SIG-M5 treated with dmso at 0.1 percent for 504 hours (cell line): ENCODE measurements at regions not wholly inside any gene's neighbourhood (a gene's known extent, or its start where the extent isn't known, plus 50 kb on each side); places are given as distances from the start of the nearest gene placed in this dataset.
"Not testable (repeated sequence)": the region's sequence is repeated elsewhere in the genome, so short reads cannot be mapped to it uniquely, and the experiment has no call there.

Source experiments
- DNase-seq: peaks from one replicate; lab custom pipeline; 2025; ENCODE audit not compliant: unreplicated experiment; lab: John Stamatoyannopoulos, UW

DNA sequence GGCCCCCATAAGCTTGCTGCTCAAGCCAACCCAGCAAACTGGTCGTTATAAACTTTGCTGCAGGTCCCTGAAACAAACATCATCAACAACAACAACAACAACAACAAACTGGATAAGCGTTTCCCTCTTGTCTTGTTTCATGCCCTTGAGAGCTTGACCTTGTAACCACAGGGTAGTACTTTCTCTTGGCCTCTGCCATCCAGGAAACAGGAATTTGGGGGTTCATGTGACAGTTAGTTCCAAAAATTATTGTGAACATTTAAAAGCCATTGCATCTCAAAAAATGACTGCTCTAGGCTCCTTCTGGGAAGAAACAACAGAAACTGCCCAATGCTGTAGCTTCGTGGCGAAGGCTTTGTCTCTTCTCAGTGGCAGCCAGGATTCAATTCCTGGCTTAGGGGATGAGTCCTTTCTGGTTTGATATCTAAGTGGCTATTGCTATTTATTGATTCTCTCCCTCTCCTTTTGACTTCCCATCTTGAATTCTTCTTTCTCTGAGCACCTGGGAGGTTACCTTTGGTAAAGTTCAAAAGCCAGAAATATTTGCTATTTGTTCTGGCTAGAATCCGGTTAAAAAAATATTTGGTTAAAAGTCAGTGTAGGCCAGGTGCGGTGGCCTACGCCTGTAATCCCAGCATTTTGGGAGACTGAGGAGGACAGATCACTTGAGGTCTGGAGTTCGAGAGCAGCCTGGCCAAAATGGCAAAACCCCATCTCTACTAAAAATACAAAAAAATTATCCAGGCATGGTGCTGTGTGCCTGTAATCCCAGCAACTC lies 52.0 kb upstream of the CPM start:
- DNase-seq, result peak; percentile 26

DNA sequence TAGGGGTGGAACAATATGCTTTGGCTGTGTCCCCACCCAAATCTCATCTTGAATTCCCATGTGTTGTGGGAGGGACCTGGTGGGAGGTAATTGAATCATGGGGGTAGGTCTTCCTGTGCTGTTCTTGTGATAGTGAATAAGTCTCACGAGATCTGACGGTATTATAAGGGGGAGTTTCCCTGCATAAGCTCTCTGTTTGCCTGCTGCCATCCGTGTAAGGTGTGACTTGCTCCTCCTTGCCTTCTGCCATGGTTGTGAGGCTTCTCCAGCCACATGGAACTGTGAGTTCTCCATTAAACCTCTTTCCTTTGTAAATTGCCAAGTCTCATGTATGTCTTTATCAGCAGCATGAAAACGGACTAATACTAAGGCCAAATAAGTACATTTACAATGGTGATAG lies 64.6 kb upstream of the CPM start:
- not testable (repeated sequence) for DNase-seq

DNA sequence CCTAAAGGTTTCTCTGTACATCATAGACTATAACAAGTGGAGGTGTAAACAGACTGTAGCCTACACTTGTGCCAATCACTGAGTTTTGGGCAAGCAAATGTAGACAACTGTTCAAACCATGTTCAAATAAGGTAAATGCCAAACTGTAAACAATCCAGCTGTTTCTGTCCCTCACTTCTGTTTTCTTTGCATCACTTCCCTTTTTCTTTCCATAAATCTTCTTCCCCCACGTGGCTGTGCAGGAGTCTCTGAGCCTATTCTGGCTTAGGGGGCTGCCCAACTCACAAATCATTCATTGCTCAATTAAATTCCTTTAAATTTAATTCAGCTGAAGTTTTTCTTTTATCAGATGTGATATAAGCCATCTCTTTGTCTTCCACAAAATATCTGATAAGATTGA lies 65.1 kb upstream of the CPM start:
- DNase-seq, result peak; percentile 70

DNA sequence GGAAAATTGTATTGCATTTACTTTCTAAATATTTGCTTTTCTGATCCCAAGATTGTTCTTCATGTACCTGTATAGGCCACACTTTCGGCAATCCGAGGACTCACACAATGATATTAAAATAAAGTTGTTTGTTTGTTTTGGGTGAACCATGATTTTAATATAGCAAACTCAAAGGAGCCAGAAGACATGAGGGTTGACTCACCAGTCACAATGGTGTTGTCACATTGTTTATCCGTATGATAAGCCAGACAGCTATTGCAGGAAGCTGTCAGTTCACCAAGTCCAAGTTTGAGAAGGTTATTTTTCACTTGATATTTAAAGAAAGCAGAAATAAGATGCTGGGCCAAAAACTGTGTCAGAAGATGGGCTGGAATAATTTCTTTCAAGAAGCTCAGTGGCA lies 67.1 kb upstream of the CPM start:
- DNase-seq, result no peak

DNA sequence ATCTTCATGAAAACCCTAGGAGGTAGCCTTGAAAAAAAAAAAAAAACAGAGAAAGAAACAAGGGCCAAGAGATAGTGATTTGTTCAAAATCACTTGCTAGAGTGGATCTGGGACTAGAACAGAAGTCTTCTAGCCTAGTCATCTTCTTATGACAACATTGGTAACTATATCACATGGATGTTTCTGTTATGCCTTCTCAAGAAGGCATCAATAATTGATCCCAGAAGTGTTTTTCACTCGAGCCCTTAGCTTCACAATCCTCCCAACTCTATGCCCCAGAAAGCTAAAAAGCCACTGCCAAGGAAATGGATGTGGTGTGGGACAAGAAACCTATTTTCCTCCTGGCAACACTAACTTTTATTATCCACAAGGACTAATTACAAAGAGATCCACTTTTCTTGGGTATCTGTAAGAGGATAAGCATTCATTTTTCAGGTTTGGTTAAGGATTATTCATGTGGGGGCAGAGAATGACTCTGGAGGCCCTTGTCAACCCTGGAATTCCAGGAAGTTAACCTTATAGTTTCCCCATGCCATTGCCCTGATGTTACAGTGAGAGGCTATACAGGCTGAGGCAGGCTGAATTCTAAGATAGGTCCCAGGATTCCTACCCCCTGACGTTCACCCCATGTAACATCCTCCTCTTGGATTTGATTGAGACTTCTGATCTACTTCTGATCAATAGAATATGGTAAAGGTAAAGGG lies 67.7 kb upstream of the CPM start:
- no peak for DNase-seq

DNA sequence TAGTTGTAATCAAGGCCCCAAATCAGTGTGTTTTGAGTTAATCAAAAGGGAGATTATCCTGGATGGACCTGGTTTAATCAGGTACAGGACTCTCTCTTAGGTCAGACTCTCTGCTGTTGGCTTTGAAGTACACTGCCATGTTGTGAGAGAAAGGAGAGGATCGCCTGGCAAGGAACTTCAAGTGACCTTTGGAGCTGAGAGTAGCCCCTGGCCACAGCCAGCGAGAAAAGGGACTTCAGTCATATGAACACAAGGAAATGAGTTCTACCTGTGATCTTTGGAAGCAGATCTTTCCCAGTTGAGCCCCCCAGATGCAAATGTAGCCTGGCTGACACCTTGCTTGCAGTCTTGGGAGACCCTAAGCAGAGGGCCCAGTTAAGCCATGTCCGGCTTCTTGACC lies 68.3 kb upstream of the CPM start:
- no peak for DNase-seq

DNA sequence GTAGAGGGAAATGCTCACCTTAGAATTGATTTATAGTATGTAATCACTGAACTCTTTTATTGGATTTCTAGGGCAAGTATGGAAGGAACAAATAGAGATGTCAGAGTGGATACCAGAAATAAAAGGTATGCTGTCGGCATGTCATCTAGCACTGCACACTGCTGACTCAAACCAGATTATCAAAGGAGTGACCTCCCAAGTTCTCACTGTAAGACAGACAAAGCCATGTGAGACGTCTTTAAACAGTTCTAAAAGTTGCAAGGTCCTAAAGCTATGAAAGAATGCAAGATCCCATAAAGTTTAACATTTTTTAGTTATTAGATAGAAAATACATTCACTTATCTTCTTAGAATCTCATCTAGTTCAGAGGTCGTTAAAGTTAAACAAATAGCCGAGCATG lies 70.0 kb upstream of the CPM start:
- no peak for DNase-seq

DNA sequence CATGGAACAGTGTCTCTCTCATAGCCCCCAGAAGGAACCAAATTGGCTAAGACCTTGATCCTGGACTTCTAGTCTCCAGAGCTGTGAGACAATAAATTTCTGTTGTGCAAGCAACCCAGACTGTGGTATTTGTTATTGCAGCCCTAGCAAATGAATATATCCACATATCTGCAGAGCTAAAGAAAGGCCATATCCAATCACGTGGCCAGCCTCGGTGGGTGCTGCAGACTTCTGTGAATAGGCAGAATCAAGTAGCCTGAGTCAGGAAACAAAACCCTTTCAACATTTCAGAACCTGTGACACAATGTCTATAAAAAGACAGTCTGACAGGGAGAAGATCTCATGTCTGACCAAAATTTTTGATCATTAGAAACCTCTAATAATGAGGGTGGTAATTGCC lies 71.0 kb upstream of the CPM start:
- DNase-seq, result no peak

DNA sequence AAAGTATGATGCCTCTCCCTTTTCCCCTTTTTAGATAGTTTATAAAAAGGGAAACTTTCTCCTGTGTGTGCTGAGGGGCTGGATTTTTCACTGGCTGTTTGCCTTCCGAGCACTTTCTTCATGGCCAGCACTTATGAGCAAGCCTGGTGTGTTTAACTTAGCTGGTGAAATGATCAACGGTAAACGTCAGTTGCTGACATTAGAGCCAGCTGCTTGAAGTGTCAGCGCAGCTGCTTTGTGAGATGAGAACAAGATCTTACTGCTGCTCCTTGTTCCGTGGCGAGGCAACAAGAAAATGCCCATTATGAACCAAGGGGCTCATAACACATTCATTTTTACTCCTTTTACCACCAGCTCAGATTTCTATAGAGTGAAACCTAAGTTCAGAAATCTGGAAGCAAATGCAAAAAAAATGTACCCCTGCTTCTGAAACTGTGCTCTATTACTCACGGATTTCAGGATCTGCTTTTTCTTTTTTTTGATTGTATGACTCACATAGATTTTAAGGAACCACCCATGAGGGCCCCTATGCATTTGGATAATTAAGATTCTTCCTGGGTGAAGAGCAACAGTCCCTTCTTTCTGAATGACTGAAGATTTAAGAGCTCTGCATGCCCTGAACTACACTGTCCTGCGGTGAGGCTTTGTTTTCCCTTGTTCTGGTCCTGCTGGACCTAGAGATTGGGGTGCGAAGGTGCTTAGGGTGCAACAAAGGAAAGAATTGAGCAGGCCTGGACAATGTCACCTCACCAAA lies 74.3 kb upstream of the CPM start:
- DNase-seq, result peak; percentile 89

DNA sequence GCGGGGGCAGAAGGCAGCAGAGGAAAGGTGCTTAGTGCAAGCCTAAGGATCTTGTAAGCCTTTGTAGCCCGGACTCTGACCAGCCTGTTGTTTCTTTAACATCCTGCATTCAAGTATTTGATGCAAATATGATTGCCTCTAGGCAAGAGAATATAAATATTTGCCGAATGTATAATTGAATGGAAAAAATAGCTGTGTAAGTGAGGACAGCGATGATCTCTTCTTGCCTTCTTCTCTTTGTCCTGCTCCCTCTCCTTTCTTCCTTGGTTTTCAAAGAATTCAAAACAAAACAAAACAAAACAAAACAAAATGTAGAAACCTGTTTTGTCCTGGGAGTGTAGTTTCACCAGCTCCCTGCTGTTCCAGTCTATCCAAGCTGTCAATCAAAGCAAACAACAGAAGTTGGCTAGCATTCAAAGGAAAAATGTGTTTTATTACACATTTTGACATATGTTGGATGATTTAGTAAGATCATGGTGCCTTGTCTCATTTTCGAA lies 74.9 kb upstream of the CPM start:
- no peak for DNase-seq

DNA sequence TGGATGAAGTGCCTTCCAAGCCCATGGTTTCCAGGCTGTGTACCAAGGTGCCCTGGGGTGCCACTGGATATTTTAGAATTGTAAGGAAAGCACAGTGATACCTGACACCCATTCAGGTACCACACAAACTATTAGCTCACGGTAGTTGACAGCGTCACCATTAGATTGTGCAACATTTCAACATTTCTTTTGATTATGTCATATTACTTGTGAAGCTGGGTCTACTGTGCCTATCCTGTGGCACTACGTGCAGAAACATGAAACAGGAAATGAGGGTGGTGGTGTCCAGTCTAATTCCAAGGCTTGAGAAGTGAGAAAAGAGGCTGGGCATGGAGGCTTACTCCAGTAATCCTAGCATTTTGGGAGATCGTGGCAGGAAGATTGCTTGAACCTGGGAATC lies 75.5 kb upstream of the CPM start:
- DNase-seq, result peak; percentile 72

DNA sequence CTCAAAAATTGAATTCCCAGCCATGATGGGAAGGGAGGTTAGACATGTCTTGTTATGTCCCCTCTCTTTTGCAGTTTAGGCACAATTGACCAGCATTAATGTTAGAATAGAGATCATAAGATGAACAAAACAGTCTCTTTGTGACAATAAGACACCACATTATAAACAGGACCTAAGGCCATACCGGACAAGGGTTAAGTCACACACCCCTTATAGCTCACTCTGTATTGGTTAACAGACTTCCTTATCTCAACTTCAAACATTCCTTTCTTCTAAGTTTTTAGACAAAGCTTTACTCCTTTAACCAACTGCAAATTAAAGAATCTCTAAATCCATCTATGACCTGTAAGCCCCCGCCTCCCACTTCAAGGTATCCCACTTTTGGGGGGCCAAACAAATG lies 81.1 kb upstream of the CPM start:
- DNase-seq, result no peak

DNA sequence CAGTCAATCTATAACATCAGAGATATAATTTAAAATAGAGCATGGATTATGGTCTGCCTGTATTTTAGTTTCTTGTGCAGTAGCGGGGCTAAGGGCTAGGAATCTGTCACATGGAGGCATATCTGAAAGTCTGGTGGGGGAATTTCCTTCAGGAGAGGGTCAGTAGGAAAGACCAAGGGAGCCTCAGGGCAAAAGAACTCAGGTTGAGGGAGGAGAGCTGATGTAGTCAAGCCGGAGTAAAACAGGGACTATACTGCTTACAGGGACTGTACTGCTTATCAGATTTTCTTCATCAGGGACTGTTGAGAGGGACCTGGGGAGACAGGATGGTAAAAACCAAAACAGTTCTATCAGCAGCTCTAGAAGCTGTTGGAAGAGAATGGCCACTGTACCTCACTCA lies 82.0 kb upstream of the CPM start:
- DNase-seq, result no peak

DNA sequence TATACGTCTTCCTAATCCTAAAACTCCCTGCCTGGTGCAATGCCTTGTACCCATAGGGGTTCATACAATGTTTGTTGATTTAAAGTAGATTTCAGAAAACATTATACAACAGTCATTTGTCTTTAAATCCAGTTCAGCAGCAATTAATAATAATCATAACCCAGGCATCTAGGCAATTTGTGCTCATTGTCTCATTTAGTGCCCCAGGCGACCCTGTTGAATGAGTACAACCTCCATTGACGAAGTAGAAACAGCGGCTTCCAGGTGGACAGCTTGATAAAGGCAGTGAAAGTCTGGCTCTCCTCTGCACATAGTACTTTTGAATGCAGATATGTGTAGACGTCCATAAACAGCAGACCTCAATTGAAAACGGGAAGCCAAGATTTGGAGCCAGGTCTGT lies 82.9 kb upstream of the CPM start:
- no peak for DNase-seq

DNA sequence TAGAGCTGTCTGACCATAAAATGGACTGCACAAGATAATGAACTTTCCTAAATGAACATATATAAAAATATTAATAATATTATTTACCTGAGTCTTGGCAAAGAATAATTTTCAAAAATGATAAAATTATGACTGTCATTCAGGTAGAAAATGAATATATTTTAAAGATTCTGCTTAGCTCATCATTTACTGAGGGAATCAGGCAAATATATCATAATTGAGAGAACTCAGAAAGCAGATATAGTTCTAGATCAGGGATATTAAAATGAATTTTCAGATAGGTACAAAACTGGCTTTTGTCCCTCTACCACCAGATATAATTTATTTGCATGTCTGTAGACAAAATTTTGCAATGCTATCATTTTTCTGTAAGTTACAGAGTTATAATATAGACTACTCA lies 86.1 kb upstream of the CPM start:
- DNase-seq, result no peak

DNA sequence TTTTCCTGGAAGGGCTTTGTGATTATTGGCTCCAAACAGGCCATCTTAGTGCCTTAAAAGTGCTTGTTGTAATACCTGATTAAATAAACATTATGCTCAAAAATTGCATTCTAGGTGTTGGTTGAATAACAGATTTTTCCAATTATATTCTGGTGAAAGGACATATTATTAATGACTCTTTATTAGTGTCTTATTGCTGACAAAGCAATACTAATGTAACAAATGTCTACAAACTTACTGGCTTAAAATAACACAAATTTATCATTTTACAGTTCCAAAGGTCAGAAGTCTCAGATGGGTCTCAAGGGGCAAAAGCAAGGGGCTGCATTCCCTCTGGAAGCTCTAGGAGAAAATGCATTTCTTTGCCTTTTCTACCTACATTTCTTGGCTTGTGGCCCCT lies 86.9 kb upstream of the CPM start:
- no peak for DNase-seq

DNA sequence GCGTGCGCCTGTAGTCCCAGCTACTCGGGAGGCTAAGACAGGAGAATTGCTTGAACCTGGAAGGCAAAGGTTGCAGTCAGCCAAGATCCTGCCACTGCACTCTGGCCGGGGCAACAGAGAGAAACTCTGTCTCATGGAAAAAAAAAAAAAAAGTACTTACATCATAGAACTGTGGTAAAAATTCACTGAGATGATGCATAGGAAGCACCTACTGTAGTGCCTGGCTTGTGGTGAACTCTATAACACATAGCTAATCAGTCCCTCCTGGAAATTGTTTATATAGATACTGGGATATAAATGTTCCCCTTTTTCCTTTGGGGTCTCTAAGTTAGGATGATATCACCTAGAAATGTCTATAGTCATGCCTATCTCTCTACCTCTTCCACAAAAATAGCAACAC lies 89.7 kb upstream of the CPM start:
- DNase-seq, result no peak

DNA sequence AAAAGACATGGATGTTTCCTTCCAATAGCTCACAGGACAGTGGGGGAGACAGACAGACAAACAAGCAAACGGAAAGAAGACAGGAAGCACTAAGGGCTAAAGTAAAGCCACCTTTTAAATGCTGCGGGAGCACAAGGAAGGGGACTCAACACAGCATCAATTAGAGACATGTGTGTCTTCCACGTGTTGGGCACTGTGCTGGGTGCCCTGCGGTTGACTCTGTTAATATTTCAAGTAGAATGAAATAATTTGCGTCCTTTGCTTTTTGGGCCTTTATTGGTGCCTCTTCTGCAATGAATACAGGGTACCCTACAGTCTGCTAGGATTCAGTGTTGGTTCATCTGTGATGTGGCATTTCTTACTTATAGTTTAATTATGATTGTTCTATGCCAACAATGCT lies 90.9 kb upstream of the CPM start:
- no peak for DNase-seq

DNA sequence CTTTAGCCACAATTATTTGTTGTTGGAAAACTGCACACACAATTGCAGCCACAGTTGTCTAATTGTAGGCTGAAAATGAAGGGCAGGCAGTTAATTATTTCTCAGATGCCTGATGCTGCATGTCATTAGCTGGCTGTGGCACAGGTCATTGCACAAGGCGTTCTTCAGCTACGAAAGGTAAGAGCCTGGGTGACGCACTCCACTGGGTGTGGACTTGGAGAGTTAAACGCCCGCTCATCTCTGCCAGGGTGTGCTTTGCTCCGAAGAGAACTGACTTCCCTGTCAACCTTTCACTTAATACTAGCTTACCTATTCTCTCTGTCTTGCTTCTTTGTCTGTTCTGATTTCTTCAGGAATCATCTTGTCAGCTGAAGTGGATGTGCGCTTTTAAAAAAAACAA lies 91.4 kb upstream of the CPM start:
- no peak for DNase-seq

DNA sequence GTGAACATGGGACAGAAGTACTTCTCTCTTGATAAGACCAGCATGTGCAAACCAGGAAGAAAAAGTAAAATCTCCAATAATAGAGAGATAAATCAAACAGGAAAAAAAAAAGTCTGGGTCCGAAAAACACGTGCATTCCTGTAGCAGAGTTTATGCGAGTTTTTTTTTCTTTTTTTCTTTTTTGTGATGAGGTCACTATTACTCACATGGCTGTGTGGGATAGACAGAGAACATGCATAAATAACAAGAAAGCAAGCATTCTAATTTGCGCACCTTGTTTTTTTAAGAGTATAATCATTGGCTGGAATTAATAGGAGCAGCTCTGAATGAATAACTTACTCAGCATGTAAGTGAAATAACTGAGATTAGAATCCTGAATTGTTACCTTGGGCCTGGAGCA lies 91.9 kb upstream of the CPM start:
- no peak for DNase-seq

DNA sequence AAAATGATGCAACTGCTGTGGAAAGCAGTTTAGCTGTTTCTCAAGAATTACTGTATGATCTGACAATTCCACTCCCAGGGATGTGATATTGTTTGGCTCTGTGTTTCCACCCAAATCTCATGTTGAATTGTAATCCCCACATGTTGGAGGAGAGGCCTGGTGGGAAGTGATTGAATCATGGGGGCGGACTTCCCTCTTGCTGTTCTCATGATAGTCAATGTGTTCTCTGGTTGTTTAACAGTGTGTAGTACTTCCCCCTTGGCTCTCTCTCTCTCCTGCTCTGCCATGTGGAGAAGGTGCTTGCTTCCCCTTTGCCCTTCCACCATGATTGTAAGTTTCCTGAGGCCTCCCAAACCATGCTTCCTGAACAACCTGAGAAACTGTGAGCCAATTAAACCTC lies 93.4 kb upstream of the CPM start:
- DNase-seq, result no peak

DNA sequence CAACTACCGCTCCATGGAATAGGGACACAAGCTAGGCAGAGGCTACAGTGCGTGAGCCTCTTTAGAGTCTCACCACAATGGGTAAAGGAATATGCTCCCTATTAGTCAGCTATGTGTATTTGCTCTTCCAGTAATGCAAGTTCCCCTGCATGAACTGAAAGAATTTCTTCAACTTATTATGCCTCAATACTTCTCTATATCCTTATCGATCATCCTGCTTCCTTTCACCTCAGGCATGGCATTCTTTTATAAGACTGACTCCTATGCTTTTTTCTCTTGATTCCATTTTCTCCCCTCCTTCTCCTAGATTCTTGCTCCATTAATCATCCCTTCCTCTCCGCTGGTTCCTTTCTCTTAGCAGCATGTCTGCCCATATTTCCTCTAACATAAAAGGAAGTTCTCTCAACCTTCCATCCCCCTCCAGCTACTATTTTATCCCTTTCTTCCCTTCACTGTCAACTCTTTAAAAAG lies 94.5 kb upstream of the CPM start:
- no peak for DNase-seq
